Stomach smooth muscle (tissue), 2 donors: ENCODE measurements at regions not wholly inside any gene's neighbourhood (a gene's known extent, or its start where the extent isn't known, plus 50 kb on each side); places are given as distances from the start of the nearest gene placed in this dataset.

Source experiments
- H3K27ac ChIP-seq: one replicate; pipeline ENCODE4 v1.7.0; 2013; ENCODE audit warnings: mild to moderate bottlenecking, low read length, inconsistent platforms
- H3K27me3 ChIP-seq, 2 donors: one replicate each; pipeline ENCODE4 v1.7.0; 2013; ENCODE audit warnings: low read length in 2 of 2; ENCODE audit not compliant: insufficient read depth in 2 of 2, control insufficient read depth in 1 of 2
- H3K36me3 ChIP-seq, 2 donors: one replicate each; pipeline ENCODE4 v1.7.0; 2013; ENCODE audit warnings: low read length in 2 of 2; ENCODE audit not compliant: control insufficient read depth in 2 of 2, insufficient read depth in 2 of 2
- H3K4me1 ChIP-seq: one replicate; pipeline ENCODE4 v1.7.0; 2013; ENCODE audit warnings: low read length; ENCODE audit not compliant: control insufficient read depth, insufficient read depth
- H3K4me3 ChIP-seq, 2 donors: one replicate each; pipeline ENCODE4 v1.7.0; 2013; ENCODE audit warnings: low read length in 2 of 2
- H3K9ac ChIP-seq, 2 donors: one replicate each; pipeline ENCODE4 v1.7.0; 2013; ENCODE audit warnings: low read length in 2 of 2, mild to moderate bottlenecking in 1 of 2
- H3K9me3 ChIP-seq, 2 donors: one replicate each; pipeline ENCODE4 v1.7.0; 2013; ENCODE audit warnings: low read length in 2 of 2; ENCODE audit not compliant: control insufficient read depth in 2 of 2
- donor health status: healthy.
- donor health status: Pancreatic carcinoma.

DNA sequence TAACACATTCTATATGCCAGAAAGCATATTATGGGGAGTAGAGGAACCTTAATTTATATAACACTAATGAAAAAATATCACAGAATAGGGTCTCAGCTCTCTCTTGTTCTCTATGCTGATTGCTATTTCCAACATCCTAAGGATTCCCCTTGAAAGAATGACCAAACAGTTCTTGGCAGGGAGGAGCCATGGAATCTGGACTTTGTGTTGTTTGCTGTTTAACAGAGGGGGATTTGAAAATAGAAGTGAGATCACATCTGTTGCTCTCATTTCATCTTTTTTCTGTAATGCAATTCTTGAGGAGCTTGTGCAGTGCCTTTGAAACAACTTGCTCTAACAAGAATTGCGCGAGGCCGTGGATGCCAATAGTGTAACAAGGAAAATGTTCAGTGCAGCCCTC, 755.3 kb downstream of the TLE1 start:
- Histone ChIP-seq H3K36me3 (no peaks in the 10 kb centered on the region), H3K9ac (no peak overlapping the region), H3K27me3 (no peaks in the 10 kb centered on the region), H3K27ac (no peak overlapping the region), H3K4me1 (no peaks in the 10 kb centered on the region), H3K9me3 (no peaks in the 10 kb centered on the region), H3K4me3 (no peak overlapping the region)

DNA sequence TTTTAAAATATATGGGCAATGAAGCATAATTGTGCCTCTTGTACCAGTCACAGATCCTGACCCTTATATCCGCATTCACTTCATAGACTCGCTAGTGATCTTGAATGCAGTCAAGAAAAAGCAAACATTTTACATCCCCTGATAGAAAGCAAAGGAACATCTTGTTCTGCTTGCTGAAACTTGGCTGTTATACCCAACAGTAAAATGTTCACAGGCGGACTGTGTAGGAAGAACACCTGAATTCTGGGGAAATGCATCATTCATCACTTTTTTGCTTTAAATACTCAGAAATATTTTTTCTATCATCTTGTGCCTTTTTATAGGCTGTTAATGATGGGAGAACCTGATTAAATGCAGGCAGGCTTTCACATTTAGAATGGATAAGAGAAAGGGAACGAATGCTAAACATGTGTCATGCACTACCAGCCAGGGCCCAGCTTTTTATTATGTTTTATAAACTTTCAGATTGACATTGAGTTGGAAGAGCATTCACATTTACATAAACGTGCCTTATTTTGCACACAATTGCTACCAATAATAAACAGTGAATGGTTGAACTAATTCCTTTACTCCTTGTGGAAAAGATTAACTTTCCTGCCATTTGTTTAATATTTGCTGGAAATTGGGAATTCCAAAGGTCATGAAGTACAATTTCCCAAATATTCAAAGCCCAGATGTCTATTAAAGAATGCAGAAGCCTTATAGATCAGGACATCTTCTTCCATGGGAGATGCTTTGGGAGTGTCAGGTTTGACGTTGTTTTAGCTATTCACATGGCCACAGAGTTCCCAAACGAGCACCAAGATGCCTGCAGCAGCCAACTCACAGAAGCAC, 756.2 kb downstream of the TLE1 start:
- Histone ChIP-seq H3K36me3 (no peaks in the 10 kb centered on the region), H3K27ac (no peak overlapping the region), H3K4me1 (no peaks in the 10 kb centered on the region), H3K27me3 (no peaks in the 10 kb centered on the region), H3K9me3 (no peaks in the 10 kb centered on the region), H3K4me3 (no peak overlapping the region), H3K9ac (no peak overlapping the region)

DNA sequence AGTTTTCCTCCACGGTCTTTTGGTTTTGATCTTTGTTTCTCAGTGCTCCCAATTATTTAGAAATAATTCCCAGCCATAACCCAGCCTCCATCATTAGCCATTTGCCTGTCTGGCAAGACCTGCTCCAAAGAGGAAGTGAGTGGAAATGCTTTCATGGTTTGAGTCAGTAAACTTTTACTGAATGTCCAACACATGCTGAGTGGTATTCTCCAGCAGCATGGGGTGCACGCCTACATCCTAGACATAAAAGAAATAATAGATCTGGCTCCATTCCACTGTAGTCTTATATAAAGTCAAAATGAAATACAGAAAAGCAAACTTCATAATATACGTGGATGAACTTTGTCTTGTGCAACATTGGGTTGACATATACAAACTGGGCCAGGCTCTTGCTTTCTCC, 757.2 kb downstream of the TLE1 start:
- Histone ChIP-seq H3K9ac (no peak overlapping the region), H3K9me3 (no peaks in the 10 kb centered on the region), H3K4me1 (no peaks in the 10 kb centered on the region), H3K27ac (no peak overlapping the region), H3K36me3 (no peaks in the 10 kb centered on the region), H3K4me3 (no peak overlapping the region), H3K27me3 (no peaks in the 10 kb centered on the region)

DNA sequence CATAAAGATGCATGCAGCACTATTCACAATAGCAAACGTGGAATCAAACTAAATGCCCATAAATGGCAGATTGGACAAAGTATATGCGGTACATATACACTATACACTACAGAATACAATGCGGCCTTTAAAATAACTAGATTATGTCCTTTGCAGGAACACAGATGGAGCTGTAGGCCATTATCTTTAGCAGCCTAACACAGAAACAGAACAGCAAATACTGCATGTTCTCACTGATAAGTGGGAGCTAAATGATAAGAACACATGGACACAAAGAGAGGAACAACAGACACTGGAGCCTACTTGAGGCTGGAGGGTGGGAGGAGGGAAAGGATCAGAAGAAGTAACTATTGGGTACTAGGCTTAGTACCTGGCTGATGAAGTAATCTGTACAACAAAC, 758.2 kb downstream of the TLE1 start:
- Histone ChIP-seq H3K27ac (no peak overlapping the region), H3K4me1 (no peaks in the 10 kb centered on the region), H3K4me3 (no peak overlapping the region), H3K27me3 (no peaks in the 10 kb centered on the region), H3K9ac (no peak overlapping the region), H3K36me3 (no peaks in the 10 kb centered on the region), H3K9me3 (no peaks in the 10 kb centered on the region)

- no peak overlapping the region for H3K4me3 ChIP-seq
- no peaks in the 10 kb centered on the region for H3K36me3 ChIP-seq
- no peaks in the 10 kb centered on the region for H3K9me3 ChIP-seq
- no peaks in the 10 kb centered on the region for H3K4me1 ChIP-seq
- H3K27ac ChIP-seq, result no peak overlapping the region
- H3K27me3 ChIP-seq, result no peaks in the 10 kb centered on the region
- no peak overlapping the region for H3K9ac ChIP-seq
These were observed 760.6 kb downstream of the TLE1 start for GRCh38 chr9:80928697-80929096.

DNA sequence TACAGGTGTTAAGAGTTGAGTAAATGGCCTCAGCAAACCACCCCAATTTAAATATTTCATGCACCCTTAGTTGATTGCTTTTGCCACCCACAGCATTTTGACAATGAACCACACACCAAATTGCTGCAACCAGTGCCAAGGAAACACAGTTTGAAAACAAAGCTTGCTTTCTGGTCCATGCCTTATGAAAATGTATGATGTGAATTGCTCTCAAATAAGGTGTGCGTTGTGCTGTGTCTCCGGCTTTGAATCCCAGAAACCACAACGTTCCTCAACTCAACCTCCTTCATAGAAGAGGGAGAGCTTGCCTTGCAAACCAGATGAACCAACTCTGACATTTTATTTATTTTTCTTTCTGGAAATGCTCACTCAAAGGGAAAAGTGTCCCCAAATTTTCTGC, 762.7 kb downstream of the TLE1 start:
- Histone ChIP-seq H3K4me1 (no peaks in the 10 kb centered on the region), H3K27me3 (no peaks in the 10 kb centered on the region), H3K9ac (no peak overlapping the region), H3K36me3 (no peaks in the 10 kb centered on the region), H3K4me3 (no peak overlapping the region), H3K27ac (no peak overlapping the region), H3K9me3 (no peaks in the 10 kb centered on the region)

DNA sequence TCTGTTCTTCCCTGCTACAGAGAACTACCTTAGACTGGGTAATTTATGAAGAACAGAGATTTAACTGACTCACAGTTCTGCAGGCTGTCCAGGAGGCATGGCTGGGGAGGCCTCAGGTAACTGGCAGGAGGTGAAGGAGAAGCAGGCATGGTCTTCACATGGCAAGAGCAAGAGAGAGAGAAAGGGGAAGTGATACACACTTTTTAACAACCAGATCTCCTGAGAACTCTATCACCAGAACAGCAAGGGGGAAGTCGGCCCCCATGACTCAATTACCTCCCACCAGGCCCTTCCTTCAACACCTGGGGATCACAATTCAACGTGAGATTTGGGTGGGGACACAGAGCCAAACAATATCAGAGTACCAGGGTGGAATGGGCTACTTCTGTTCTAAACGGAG, 766.8 kb downstream of the TLE1 start:
- Histone ChIP-seq H3K4me1 (no peaks in the 10 kb centered on the region), H3K9ac (no peak overlapping the region), H3K36me3 (no peaks in the 10 kb centered on the region), H3K4me3 (no peak overlapping the region), H3K27me3 (no peaks in the 10 kb centered on the region), H3K9me3 (peaks cover 0 to 7% of the 10 kb centered on the region in 2 donors), H3K27ac (no peak overlapping the region)

DNA sequence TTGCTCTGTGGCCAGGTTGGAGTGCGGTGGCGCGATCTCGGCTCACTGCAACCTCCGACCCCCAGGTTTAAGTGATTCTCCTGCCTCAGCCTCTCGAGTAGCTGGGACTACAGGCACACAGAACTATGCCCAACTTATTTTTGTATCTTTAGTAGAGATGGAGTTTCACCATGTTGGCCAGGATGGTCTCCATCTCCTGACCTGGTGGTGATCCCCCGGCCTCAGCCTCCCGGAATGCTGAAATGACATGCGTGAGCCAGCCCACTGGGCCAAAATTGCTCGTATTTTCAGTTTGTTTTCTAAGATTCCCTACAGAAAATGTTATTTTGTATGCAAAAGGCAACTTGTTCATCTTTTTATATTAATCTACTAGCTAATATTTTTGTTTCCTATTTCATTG, 782.6 kb downstream of the TLE1 start:
- Histone ChIP-seq H3K4me3 (no peak overlapping the region), H3K36me3 (no peaks in the 10 kb centered on the region), H3K9me3 (no peaks in the 10 kb centered on the region), H3K9ac (no peak overlapping the region), H3K27ac (no peak overlapping the region), H3K27me3 (no peaks in the 10 kb centered on the region), H3K4me1 (no peaks in the 10 kb centered on the region)

DNA sequence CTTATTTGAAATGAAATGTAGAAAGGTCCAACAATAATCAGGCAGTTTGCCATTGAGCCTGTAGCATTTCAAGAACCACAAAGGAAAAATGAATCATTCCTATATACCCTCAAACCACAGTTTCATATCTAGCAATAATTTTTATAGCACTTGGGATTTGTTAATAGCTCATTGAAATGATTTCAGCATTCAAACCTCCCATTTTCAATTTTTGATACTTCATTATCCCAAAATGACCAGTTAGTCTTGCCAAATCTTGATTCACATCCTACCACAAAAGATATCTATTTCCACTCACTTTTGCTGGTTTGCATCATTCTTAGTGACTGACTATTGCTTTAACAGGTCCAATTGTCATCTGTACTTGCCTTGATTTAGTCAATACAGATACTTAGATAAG, 790.1 kb downstream of the TLE1 start:
- H3K27ac ChIP-seq, result no peak overlapping the region
- no peak overlapping the region for H3K9ac ChIP-seq
- H3K9me3 ChIP-seq, result no peaks in the 10 kb centered on the region
- no peaks in the 10 kb centered on the region for H3K36me3 ChIP-seq
- no peak overlapping the region for H3K4me3 ChIP-seq
- H3K27me3 ChIP-seq, result no peaks in the 10 kb centered on the region
- no peaks in the 10 kb centered on the region for H3K4me1 ChIP-seq

GRCh38 chr9:80893190-80893589, 796.2 kb downstream of the TLE1 start:
- Histone ChIP-seq H3K9ac (no peak overlapping the region), H3K9me3 (no peaks in the 10 kb centered on the region), H3K36me3 (no peaks in the 10 kb centered on the region), H3K4me1 (no peaks in the 10 kb centered on the region), H3K27me3 (no peaks in the 10 kb centered on the region), H3K4me3 (no peak overlapping the region), H3K27ac (no peak overlapping the region)

- Histone ChIP-seq H3K36me3 (no peaks in the 10 kb centered on the region), H3K4me1 (no peaks in the 10 kb centered on the region), H3K9me3 (no peaks in the 10 kb centered on the region), H3K4me3 (no peak overlapping the region), H3K9ac (no peak overlapping the region), H3K27ac (no peak overlapping the region), H3K27me3 (no peaks in the 10 kb centered on the region)
These were observed 796.6 kb downstream of the TLE1 start for GRCh38 chr9:80892703-80893102.
